ENCODE measurements at regions not wholly inside any gene's neighbourhood (a gene's known extent, or its start where the extent isn't known, plus 50 kb on each side); places are given as distances from the start of the nearest gene placed in this dataset.

- no peak overlapping the region for H3K4me3 ChIP-seq
- WGBS, 3 donors = 76 to 84% (median 82%) methylated on average over 2 of the region's 2 CpGs
- no peaks in the 10 kb centered on the region for H3K4me1 ChIP-seq (ENCODE audit: insufficient read depth)
- no peaks in the 10 kb centered on the region for H3K9me3 ChIP-seq
- DNase-seq = no peak
- no peak overlapping the region for H3K27ac ChIP-seq
- H3K27me3 ChIP-seq = no peaks in the 10 kb centered on the region
- no peak for TF ChIP-seq CTCF (IDR thresholded peaks at IDR 0.05)
- TF ChIP-seq EP300 (IDR thresholded peaks at IDR 0.05) = no peak
- TF ChIP-seq POLR2A (IDR thresholded peaks at IDR 0.05) = no peak
- intact Hi-C loops (cut with DNase I) = no loop called here
- no peaks in the 10 kb centered on the region for H3K36me3 ChIP-seq
These were observed 442.3 kb downstream of the LRRIQ3 start for GRCh38 chr1:73755649-73756048.

GRCh38 chr1:73749996-73750395, 448.0 kb downstream of the LRRIQ3 start:
- no peaks in the 10 kb centered on the region for H3K9me3 ChIP-seq
- no peak for TF ChIP-seq EP300 (IDR thresholded peaks at IDR 0.05)
- no peak for TF ChIP-seq POLR2A (IDR thresholded peaks at IDR 0.05)
- TF ChIP-seq CTCF (IDR thresholded peaks at IDR 0.05) = no peak
- H3K36me3 ChIP-seq = no peaks in the 10 kb centered on the region
- no peak overlapping the region for H3K4me3 ChIP-seq
- H3K4me1 ChIP-seq (ENCODE audit: insufficient read depth) = no peaks in the 10 kb centered on the region
- DNase-seq = no peak
- H3K27ac ChIP-seq = no peak overlapping the region
- intact Hi-C loops (cut with DNase I) = no loop called here
- H3K27me3 ChIP-seq = no peaks in the 10 kb centered on the region

GRCh38 chr1:73744985-73745384, 453.0 kb downstream of the LRRIQ3 start:
- intact Hi-C loops (cut with DNase I) = no loop called here
- no peak for DNase-seq

GRCh38 chr1:73736125-73736524, 461.9 kb downstream of the LRRIQ3 start:
- no peaks in the 10 kb centered on the region for H3K9me3 ChIP-seq
- intact Hi-C loops (cut with DNase I) = no loop called here
- TF ChIP-seq EP300 (IDR thresholded peaks at IDR 0.05) (no peak), POLR2A (IDR thresholded peaks at IDR 0.05) (no peak), CTCF (IDR thresholded peaks at IDR 0.05) (no peak)
- H3K36me3 ChIP-seq = no peaks in the 10 kb centered on the region
- no peak overlapping the region for H3K4me3 ChIP-seq
- no peaks in the 10 kb centered on the region for H3K27me3 ChIP-seq
- DNase-seq = no peak
- no peaks in the 10 kb centered on the region for H3K4me1 ChIP-seq (ENCODE audit: insufficient read depth)
- 50 to 62% (median 52%) methylated on average over 2 of the region's 2 CpGs for WGBS, 3 donors
- H3K27ac ChIP-seq = no peak overlapping the region

More at GRCh38 chr1:73744985-73745384, 453.0 kb downstream of the LRRIQ3 start:
- Histone ChIP-seq H3K9me3 (no peaks in the 10 kb centered on the region), H3K4me1 (ENCODE audit: insufficient read depth) (no peaks in the 10 kb centered on the region), H3K36me3 (no peaks in the 10 kb centered on the region), H3K4me3 (no peak overlapping the region), H3K27ac (no peak overlapping the region), H3K27me3 (no peaks in the 10 kb centered on the region)
- TF ChIP-seq POLR2A (IDR thresholded peaks at IDR 0.05) (no peak), EP300 (IDR thresholded peaks at IDR 0.05) (no peak), CTCF (IDR thresholded peaks at IDR 0.05) (no peak)

GRCh38 chr1:73727036-73727435, 470.9 kb downstream of the LRRIQ3 start:
- no peak overlapping the region for H3K4me3 ChIP-seq
- no peaks in the 10 kb centered on the region for H3K27me3 ChIP-seq
- TF ChIP-seq EP300 (IDR thresholded peaks at IDR 0.05) (no peak), POLR2A (IDR thresholded peaks at IDR 0.05) (no peak), CTCF (IDR thresholded peaks at IDR 0.05) (no peak)
- H3K27ac ChIP-seq = no peak overlapping the region
- DNase-seq = no peak
- no peaks in the 10 kb centered on the region for H3K9me3 ChIP-seq
- H3K36me3 ChIP-seq = no peaks in the 10 kb centered on the region
- no peaks in the 10 kb centered on the region for H3K4me1 ChIP-seq (ENCODE audit: insufficient read depth)
- intact Hi-C loops (cut with DNase I) = no loop called here

All from ovary (tissue), 7 donors.